Ishikawa (cell line): ENCODE measurements at regions not wholly inside any gene's neighbourhood (a gene's known extent, or its start where the extent isn't known, plus 50 kb on each side); places are given as distances from the start of the nearest gene placed in this dataset.

ENCODE experiments used
- CEBPB ChIP-seq: IDR thresholded peaks from 2 replicates; pipeline ENCODE4 v1.6.1; 2012
- CREB1 ChIP-seq: IDR thresholded peaks from 2 replicates; pipeline ENCODE4 v1.6.1; 2012; ENCODE audit warnings: low read depth
- EGR1 ChIP-seq: IDR thresholded peaks from 2 replicates; pipeline ENCODE4 v1.6.1; 2012
- EP300 ChIP-seq: IDR thresholded peaks from 2 replicates; pipeline ENCODE4 v1.6.1; 2012; ENCODE audit warnings: borderline replicate concordance
- FOXM1 ChIP-seq: IDR thresholded peaks from 2 replicates; pipeline ENCODE4 v1.6.1; 2012; ENCODE audit warnings: low read depth, borderline replicate concordance
- MAX ChIP-seq: IDR thresholded peaks from 2 replicates; pipeline ENCODE4 v1.6.1; 2012
- NFIC ChIP-seq: IDR thresholded peaks from 2 replicates; pipeline ENCODE4 v1.6.1; 2012
- RAD21 ChIP-seq: IDR thresholded peaks from 2 replicates; pipeline ENCODE4 v1.6.1; 2012; ENCODE audit warnings: low read depth
- REST ChIP-seq: IDR thresholded peaks from 2 replicates; pipeline ENCODE4 v1.6.1; 2012; ENCODE audit warnings: low read depth, mild to moderate bottlenecking
- TAF1 ChIP-seq: IDR thresholded peaks from 2 replicates; pipeline ENCODE4 v1.6.1; 2012; ENCODE audit warnings: low read depth, mild to moderate bottlenecking
- TCF12 ChIP-seq: IDR thresholded peaks from 2 replicates; pipeline ENCODE4 v1.6.1; 2012; ENCODE audit warnings: low read depth
- TEAD4 ChIP-seq: IDR thresholded peaks from 2 replicates; pipeline ENCODE4 v1.6.1; 2012
- USF1 ChIP-seq: IDR thresholded peaks from 2 replicates; pipeline ENCODE4 v1.6.1; 2012
- YY1 ChIP-seq: IDR thresholded peaks from 2 replicates; pipeline ENCODE4 v1.6.1; 2012; ENCODE audit warnings: low read depth
- ZBTB7A ChIP-seq: IDR thresholded peaks from 2 replicates; pipeline ENCODE4 v1.6.1; 2012; ENCODE audit warnings: low read depth

GRCh38 chr14:62431496-62431895, 613.8 kb downstream of the KCNH5 start:
- TF ChIP-seq YY1 (no peak), MAX (no peak), TEAD4 (no peak), CREB1 (no peak), FOXM1 (no peak), ZBTB7A (no peak), USF1 (no peak), TCF12 (no peak), EGR1 (no peak), CEBPB (no peak), NFIC (no peak), REST (no peak), TAF1 (no peak), EP300 (no peak), RAD21 (no peak)

- no peak for TF ChIP-seq MAX
- no peak for TF ChIP-seq CEBPB
- TF ChIP-seq REST, result no peak
- TF ChIP-seq RAD21, result no peak
- TF ChIP-seq EGR1, result no peak
- TF ChIP-seq CREB1, result no peak
- TF ChIP-seq EP300, result no peak
- no peak for TF ChIP-seq TCF12
- no peak for TF ChIP-seq TEAD4
- no peak for TF ChIP-seq YY1
- no peak for TF ChIP-seq ZBTB7A
- TF ChIP-seq FOXM1, result no peak
- no peak for TF ChIP-seq TAF1
- TF ChIP-seq NFIC, result no peak
Observed at GRCh38 chr14:62432955-62433354, 612.3 kb downstream of the KCNH5 start.

GRCh38 chr14:62436261-62436660, 609.0 kb downstream of the KCNH5 start:
- TF ChIP-seq YY1, result no peak
- TF ChIP-seq TAF1, result no peak
- TF ChIP-seq EP300, result no peak
- TF ChIP-seq USF1, result no peak
- no peak for TF ChIP-seq EGR1
- no peak for TF ChIP-seq NFIC
- TF ChIP-seq RAD21, result no peak
- TF ChIP-seq FOXM1, result no peak
- TF ChIP-seq TEAD4, result no peak
- TF ChIP-seq CEBPB, result no peak
- no peak for TF ChIP-seq REST
- no peak for TF ChIP-seq MAX
- TF ChIP-seq TCF12, result no peak
- TF ChIP-seq CREB1, result no peak
- no peak for TF ChIP-seq ZBTB7A

GRCh38 chr14:62439210-62439609, 606.0 kb downstream of the KCNH5 start:
- TF ChIP-seq FOXM1 (no peak), NFIC (no peak), CEBPB (no peak), MAX (no peak), CREB1 (no peak), RAD21 (no peak), TAF1 (no peak), TEAD4 (no peak), TCF12 (no peak), EGR1 (no peak), EP300 (no peak), YY1 (no peak), USF1 (no peak), REST (no peak), ZBTB7A (no peak)
